AG09309 (cell line): ENCODE measurements at regions not wholly inside any gene's neighbourhood (a gene's known extent, or its start where the extent isn't known, plus 50 kb on each side); places are given as distances from the start of the nearest gene placed in this dataset.

Experiments
- DNase-seq: peaks from one replicate; pipeline ENCODE4 v3.0.0-alpha.2; 2010; ENCODE audit warnings: low read depth
- H3K4me3 ChIP-seq: 2 replicates; pipeline ENCODE4 v1.5.1; 2011; ENCODE audit warnings: mild to moderate bottlenecking, low read depth, low read length, moderate library complexity; ENCODE audit not compliant: control insufficient read depth
- TF ChIP-seq, protein P1 (sequence below): IDR thresholded peaks from 2 replicates; pipeline ENCODE4 v1.5.1; 2011; ENCODE audit warnings: mild to moderate bottlenecking, low read depth, low read length, inconsistent platforms; ENCODE audit not compliant: insufficient read depth, control insufficient read depth; ENCODE audit errors: missing control alignments

DNA sequence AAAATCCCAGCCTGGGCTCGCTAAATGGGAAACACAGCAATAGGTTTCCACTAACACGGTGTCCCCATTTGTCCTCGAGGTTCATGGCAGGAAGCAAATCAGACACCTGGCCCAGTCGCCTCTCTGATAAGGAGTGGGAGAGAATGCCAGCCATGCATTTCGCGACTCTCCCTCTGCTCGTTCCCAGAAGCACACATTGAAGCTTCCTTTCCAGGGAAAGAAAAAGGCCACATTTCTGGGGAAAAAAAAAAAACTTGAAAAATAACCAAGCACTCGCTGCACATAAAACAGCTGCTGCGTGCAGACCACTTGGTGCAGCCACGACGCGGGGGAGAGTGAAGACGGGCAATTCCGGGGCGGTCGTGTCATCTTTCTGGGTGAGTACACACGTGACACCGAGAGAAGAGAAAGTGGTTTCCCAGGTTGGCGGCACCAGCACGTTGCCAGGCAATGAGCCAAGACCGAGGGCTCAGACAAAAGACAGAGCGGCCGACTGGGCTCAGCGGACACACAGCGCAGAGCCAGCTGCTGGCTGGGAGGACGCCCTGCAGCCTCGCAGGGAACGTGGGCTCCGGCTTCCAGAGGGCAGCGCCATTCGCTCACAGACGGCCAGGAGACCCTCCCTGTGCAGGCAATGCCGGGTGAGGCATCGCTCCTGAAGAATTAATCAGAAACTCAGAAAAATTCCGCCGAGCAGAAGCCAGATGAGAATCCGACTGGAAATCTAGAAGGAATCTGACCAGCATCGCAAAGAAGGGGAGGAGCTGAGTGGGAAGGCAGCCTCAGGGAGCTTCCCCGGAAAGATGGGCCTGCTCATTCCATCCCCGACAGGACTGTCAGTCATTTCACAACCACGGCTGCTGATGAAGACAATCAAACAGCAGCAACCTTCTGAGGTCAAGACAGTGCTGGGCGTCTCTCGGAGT lies 83.2 kb upstream of the IRS2 start:
- TF ChIP-seq, protein P1, sequence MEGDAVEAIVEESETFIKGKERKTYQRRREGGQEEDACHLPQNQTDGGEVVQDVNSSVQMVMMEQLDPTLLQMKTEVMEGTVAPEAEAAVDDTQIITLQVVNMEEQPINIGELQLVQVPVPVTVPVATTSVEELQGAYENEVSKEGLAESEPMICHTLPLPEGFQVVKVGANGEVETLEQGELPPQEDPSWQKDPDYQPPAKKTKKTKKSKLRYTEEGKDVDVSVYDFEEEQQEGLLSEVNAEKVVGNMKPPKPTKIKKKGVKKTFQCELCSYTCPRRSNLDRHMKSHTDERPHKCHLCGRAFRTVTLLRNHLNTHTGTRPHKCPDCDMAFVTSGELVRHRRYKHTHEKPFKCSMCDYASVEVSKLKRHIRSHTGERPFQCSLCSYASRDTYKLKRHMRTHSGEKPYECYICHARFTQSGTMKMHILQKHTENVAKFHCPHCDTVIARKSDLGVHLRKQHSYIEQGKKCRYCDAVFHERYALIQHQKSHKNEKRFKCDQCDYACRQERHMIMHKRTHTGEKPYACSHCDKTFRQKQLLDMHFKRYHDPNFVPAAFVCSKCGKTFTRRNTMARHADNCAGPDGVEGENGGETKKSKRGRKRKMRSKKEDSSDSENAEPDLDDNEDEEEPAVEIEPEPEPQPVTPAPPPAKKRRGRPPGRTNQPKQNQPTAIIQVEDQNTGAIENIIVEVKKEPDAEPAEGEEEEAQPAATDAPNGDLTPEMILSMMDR: peak; percentile 24
- DNase-seq: peak; percentile 5
- H3K4me3 ChIP-seq: peak overlapping the region; percentile 33

DNA sequence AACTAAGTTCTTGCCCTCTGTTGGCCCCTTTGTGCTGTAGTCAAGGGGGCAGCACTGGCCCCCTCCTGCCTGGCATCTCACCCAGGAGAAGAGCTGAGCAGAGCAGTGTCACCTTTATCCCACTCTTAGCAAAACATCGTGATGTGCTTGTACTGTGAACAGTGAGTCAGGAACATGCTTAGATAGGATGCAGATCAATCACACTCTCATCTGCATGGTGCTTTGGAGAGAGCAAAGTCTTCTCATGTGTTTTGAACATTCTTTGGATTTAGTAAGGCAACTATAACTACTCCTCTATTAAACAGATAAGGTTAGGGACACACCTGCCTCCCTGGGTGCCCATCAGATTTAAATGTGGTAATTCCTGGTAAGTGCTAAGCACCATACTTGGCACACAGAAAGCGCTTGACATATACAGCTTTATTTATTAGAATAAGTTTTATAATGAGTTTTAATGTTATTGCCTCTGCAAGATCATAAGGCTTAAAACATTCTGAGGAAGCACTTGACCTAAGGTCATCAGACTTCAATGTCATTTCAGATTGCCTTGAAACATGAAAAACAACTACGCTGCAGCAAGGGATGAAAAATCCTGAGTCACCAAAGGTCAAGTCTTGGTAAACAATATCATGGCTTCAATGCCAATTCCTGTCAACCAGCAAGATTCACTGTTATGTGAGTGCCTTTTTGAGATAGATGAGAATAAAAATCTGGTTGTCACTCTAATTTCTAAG lies 82.4 kb upstream of the IRS2 start:
- DNase-seq: no peak
- no peak overlapping the region for H3K4me3 ChIP-seq
- TF ChIP-seq, protein P1: no peak

DNA sequence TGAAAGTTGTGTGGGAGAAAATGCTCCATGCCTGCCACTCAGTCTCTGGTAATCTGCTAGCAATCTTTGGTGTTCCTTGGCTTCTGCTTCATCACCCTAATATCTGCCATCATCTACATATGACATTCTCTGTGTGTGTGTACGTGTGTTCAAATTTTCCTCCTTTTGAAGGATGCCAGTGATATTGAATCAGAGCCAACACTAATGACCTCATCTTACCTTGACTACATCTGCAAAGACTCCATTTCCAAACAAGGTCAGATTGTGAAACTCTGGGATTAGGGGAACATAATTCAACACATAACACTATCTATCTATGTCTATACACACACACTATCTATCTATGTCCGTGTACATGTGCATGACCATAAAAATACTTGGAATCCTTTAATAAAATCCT lies 81.4 kb upstream of the IRS2 start:
- TF ChIP-seq, protein P1: no peak
- H3K4me3 ChIP-seq: no peak overlapping the region
- DNase-seq: no peak

DNA sequence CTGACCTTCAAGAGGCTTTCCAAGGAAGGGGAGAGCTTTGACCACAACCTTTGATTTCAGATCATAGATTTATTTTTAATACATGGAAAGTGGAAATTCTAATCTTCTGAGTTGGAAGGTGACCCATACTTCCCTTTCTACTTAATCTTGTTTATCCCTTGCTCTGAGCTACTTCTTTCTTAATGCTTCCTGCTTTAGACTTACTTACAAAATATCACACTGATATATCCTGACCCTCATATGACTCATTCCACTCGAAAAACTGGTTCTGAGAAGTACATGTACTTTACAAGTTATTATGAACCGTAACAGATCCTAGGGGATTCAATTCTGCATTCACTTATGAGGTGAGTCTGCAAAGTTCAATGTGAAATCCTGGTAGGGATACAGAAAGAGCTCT lies 76.2 kb upstream of the IRS2 start:
- no peak for DNase-seq
- H3K4me3 ChIP-seq: no peak overlapping the region
- TF ChIP-seq, protein P1: no peak

DNA sequence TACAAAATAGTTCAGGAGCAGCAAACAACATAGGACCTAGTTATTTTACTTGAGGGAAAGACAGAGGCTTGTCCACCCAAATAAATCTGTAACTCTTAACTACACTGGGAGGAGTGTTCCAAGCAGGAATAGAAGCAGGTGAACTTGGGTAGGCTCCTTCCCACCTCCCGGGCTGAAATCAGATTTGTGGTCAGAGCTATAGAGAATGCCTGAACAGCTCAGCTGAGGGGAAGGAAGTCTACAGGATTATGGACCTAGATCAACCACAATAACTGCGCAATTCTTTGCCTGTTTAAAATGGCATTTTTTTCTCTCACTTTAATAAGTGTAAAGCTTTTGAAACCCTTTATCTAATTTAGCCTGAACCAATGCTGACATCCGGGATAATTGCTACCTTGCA lies 73.5 kb upstream of the IRS2 start:
- no peak overlapping the region for H3K4me3 ChIP-seq
- DNase-seq: no peak
- TF ChIP-seq, protein P1: no peak

DNA sequence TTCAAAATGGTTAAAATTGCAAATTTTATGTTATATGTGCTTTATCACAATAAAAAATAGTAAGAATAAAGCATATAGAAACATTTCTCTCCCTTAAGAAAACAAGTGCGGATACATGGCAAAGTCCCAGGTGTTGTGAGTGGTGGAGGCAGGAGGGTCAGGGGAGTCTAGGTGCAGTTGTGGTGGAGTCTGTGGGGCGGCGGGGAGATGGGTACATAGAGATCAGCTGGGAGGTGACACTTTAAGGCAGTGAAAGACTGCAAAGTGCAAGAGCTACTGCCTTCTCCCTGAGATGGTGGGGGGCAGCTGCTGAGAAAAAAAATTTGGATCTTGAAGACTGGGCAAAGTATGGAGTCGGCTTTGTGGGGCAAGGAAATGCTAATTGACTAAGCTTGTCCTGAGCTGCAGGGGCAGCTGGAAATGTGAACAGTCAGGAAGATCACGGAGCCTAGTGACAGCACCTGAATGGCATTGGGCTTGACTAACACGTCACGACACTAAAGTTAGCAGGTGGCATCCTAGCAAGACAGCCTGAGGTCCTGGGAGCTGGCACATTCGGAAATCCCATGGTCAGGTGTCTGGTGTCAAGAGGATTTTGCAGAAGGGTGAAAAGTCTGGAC lies 72.9 kb upstream of the IRS2 start:
- H3K4me3 ChIP-seq: no peak overlapping the region
- TF ChIP-seq, protein P1: no peak
- DNase-seq: no peak
